ENCODE measurements at regions not wholly inside any gene's neighbourhood (a gene's known extent, or its start where the extent isn't known, plus 50 kb on each side); places are given as distances from the start of the nearest gene placed in this dataset.
"Not testable (repeated sequence)": the region's sequence is repeated elsewhere in the genome, so short reads cannot be mapped to it uniquely, and the experiment has no call there.

- DNase-seq = not testable (repeated sequence)
These were observed 556.7 kb upstream of the SPRY2 start for GRCh38 chr13:80897641-80898040.

GRCh38 chr13:80894917-80895316 lies 554.0 kb upstream of the SPRY2 start:
- no peak for DNase-seq

- no peak for DNase-seq
These were observed 548.9 kb upstream of the SPRY2 start for GRCh38 chr13:80889829-80890228.

- DNase-seq = no peak
These were observed 547.5 kb upstream of the SPRY2 start for GRCh38 chr13:80888390-80888789.

GRCh38 chr13:80884056-80884785 lies 543.3 kb upstream of the SPRY2 start:
- DNase-seq = no peak

- no peak for DNase-seq
These were observed 542.6 kb upstream of the SPRY2 start for GRCh38 chr13:80883545-80883944.

- no peak for DNase-seq
These were observed 541.1 kb upstream of the SPRY2 start for GRCh38 chr13:80881942-80882445.

- DNase-seq = no peak
These were observed 540.6 kb upstream of the SPRY2 start for GRCh38 chr13:80881495-80881894.

GRCh38 chr13:80881034-80881433 lies 540.1 kb upstream of the SPRY2 start:
- no peak for DNase-seq

GRCh38 chr13:80877944-80878241 lies 537.0 kb upstream of the SPRY2 start:
- DNase-seq = no peak

- no peak for DNase-seq
These were observed 536.5 kb upstream of the SPRY2 start for GRCh38 chr13:80877209-80877943.

- peak; percentile 25 for DNase-seq
These were observed 532.7 kb upstream of the SPRY2 start for GRCh38 chr13:80873589-80873988.

GRCh38 chr13:80871971-80872370 lies 531.0 kb upstream of the SPRY2 start:
- not testable (repeated sequence) for DNase-seq

GRCh38 chr13:80871481-80871880 lies 530.6 kb upstream of the SPRY2 start:
- DNase-seq = no peak

GRCh38 chr13:80870186-80870585 lies 529.3 kb upstream of the SPRY2 start:
- no peak for DNase-seq

- DNase-seq = no peak
These were observed 526.0 kb upstream of the SPRY2 start for GRCh38 chr13:80866921-80867320.

GRCh38 chr13:80865329-80865728 lies 524.4 kb upstream of the SPRY2 start:
- DNase-seq = no peak

GRCh38 chr13:80862456-80862855 lies 521.5 kb upstream of the SPRY2 start:
- no peak for DNase-seq

GRCh38 chr13:80860845-80861244 lies 519.9 kb upstream of the SPRY2 start:
- DNase-seq = no peak

- no peak for DNase-seq
These were observed 517.2 kb upstream of the SPRY2 start for GRCh38 chr13:80858131-80858530.

GRCh38 chr13:80857321-80857720 lies 516.4 kb upstream of the SPRY2 start:
- DNase-seq = no peak

GRCh38 chr13:80850771-80851170 lies 509.8 kb upstream of the SPRY2 start:
- no peak for DNase-seq

- DNase-seq = no peak
These were observed 503.2 kb upstream of the SPRY2 start for GRCh38 chr13:80844164-80844563.

GRCh38 chr13:80841414-80841813 lies 500.5 kb upstream of the SPRY2 start:
- no peak for DNase-seq
